Left colon (tissue), 2 donors: ENCODE measurements at regions not wholly inside any gene's neighbourhood (a gene's known extent, or its start where the extent isn't known, plus 50 kb on each side); places are given as distances from the start of the nearest gene placed in this dataset.
A peak's percentile ranks its signal among the peaks of the same experiment; 100 is the strongest.
"Not testable (repeated sequence)": the region's sequence is repeated elsewhere in the genome, so short reads cannot be mapped to it uniquely, and the experiment has no call there.

Experiments used
- ATAC-seq: fragments of 200-7000 bp; cut with Tn5 transposase; one replicate; pipeline ENCODE4 v1.9.1; 2020; ENCODE audit warnings: mild to moderate bottlenecking, moderate library complexity
- DNase-seq, 2 donors: peaks; one replicate each; pipeline ENCODE4 v3.0.0-alpha.2; 2020
- intact Hi-C, 2 donors: fragments of 100-400 bp; cut with DNase I in 1 of 2; cut with micrococcal nuclease in 1 of 2; formaldehyde crosslinking; loops; one replicate each; pipeline versions ENCODE4 v1.11.2 to v1.14.0; 2022; cut with DNase I, micrococcal nuclease
- donor health status: DM: no; HTN: no; CAD: no.
- donor health status: DM: yes; HTN: yes; CAD: no.

DNA sequence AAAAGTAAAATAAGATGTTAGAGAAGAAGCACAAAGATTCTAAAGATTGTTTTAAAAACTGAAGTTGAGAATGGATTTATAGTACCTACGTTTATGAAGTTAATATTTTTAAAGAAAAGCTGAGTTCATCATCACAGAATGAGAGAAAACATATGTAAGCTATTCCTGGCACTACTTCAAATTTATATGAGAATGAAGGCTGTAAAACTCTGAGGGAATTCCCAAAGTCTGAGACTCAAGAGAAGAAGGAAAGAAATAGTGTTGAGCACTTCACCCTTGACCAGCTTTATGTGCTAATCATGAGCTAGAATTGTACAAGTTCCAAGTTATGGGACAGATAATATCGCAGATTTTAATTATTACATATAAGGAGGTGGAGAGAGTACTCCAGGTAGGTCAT lies 323.7 kb upstream of the GNAI1 start:
- intact Hi-C loops = no loop called here
- ATAC-seq (peak; percentile 93), DNase-seq (no peak)

DNA sequence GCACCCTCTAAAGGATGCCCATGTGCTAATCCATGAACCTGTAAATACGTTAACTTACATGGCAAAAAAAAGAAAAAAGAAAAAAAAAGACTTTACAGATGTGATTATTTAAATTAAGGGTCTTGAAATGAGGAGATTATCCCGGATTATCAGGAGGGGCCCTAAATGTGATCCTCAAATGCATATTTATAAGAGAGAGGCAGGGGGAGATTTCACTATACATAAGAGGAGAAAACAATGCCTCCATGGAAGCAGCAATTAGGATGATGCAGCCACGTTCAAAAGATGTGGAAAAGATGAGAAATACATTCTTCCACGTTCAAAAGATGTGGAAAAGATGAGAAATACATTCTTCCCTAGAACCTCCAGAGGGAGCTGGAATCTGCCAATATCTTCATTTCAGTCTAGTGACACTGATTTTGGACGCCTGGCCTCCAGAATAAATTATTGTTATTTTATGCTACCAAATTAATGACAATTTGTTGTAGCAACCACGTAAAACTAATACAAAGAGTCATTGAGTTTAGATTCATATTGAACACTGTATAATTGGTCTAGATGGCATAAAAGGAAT lies 328.4 kb upstream of the GNAI1 start:
- no peak for ATAC-seq
- DNase-seq = no peak
- intact Hi-C loops = no loop called here

GRCh38 chr7:79790656-79791262 lies 337.3 kb upstream of the MAGI2 start:
- intact Hi-C loops = no loop called here
- ATAC-seq = no peak

DNA sequence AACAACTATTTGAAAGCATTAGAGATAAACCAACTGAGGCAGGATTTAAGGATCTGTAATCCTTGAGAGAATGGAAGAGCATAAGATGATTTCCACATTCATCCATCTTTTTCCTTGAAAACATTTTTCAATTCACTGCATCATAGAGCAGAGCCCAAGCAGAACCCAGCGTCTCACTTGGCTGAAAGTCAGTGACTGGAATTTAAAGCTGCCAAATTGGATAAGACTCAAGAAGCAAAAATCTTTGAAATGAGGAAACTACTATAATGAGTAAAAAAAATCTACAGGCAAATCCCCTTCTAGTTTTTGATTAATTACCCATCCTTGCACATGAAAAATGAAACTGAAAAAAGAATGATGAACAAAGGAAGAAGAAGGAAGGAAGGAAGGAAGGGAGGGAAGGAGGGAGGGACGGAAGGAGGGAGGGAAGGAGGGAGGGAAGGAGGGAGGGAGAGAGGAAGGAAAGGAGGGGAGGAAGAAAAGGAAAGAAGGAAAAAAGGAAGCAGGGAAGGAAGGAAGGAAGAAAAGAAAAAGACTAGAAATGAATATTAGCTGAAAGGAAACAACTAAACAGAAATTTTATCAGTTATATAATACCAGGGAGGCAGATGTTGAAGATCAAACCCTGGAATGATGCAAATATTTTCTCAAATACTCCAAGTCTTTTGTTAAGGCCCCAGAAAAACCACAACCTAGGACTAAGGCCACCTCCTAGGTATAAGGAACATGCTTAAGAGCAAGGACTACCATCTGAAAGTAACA lies 336.3 kb upstream of the MAGI2 start:
- intact Hi-C loops = no loop called here
- ATAC-seq = no peak
- DNase-seq = no peak

More at GRCh38 chr7:79790656-79791262, 337.3 kb upstream of the MAGI2 start:
- no peak for DNase-seq

- ATAC-seq (no peak), DNase-seq (no peak)
- intact Hi-C loops = no loop called here
Observed at GRCh38 chr7:79787623-79788022, 334.2 kb upstream of the MAGI2 start.

DNA sequence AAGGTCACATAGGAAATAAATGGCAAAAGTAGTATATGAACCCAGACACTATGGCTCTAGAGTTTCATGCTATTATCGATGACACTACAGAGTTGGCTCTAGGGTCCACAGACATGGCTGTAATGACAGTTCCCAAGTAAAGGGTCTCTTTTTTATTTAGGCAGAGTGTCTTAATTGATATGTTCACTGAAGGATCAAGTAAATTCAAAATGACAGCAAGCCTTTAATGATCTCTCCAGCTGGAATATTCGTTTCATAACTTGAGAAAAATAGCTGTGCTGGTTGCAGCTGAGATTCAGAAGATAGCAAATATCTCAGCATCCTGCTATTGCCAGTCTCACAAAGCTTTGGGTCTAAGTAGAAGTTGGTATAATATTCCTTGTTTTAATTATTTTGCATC lies 333.6 kb upstream of the MAGI2 start:
- intact Hi-C loops = no loop called here
- DNase-seq = no peak
- no peak for ATAC-seq

- ATAC-seq (no peak), DNase-seq (no peak)
- intact Hi-C loops = no loop called here
Observed at GRCh38 chr7:79786187-79786586, 332.7 kb upstream of the MAGI2 start.

DNA sequence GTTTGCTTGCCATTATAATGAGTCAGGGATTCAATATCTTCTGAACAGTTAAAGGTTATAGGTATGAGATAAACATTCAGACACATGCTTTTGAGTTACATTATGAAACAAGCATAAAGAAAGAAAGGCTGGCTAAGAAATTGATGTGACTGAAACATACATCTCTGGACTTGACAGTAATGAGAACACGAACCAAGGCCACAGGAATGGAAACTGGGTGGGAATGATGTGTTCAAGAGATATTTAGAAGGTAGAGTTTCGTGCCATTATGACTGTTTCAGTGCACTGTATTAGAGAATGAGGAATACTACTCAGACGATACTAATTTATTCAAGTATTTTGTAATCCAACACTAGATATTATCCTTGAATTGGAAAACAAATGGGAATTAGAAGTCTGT lies 332.1 kb upstream of the MAGI2 start:
- intact Hi-C loops = no loop called here
- ATAC-seq (no peak), DNase-seq (no peak)

GRCh38 chr7:79782906-79783305 lies 329.4 kb upstream of the MAGI2 start:
- ATAC-seq (no peak), DNase-seq (no peak)
- intact Hi-C loops = no loop called here

GRCh38 chr7:79782256-79782655 lies 328.8 kb upstream of the MAGI2 start:
- ATAC-seq = no peak
- intact Hi-C loops = no loop called here
- no peak for DNase-seq

GRCh38 chr7:79781716-79782115 lies 328.2 kb upstream of the MAGI2 start:
- no peak for ATAC-seq
- no peak for DNase-seq
- intact Hi-C loops = no loop called here

DNA sequence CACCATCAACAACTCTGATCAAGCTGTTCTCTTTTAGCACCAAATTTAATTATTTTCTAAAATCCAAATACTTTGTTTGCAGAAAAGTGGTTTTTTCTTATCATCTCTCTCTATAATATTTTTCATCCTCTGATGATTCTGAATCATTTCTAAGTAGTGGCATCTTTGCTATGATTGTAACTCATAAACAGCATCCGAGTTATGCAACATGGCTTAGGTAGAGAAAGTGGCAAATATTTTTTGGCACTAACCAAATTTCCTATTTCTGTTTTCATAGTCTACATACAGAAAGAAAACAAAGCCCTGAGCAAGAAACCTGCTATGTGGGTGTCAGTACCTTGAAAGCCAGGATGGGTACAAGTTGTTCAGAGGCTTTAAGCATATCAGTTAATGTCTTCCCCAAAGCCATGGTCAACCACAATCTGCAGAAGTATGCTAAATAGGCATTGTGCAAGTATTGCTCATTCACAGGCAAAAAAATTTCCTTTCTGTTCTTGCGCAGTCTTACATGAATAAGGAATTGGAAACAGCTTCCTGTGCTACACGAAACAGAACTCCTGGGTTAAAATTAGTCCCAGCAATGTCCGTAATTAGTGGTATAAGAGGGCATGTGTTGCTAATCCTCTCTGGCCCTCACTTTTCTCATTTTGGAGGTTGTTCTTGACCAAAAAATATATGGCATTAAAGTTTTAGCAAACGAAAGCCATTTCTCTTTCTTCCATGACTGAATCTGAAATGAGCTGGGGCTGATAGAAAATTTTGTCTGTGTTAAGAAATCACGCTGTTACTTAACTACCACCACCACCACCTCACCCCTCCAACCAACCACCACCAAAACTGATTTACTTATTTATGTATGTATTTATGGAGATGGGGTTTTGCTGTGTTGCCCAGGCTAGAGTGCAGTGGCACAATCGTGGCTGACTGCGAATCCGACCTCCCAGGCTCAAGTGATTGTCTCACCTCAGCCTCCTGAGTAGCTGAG lies 325.6 kb upstream of the MAGI2 start:
- ATAC-seq = no peak
- intact Hi-C loops = no loop called here

GRCh38 chr7:79775911-79776310 lies 322.4 kb upstream of the MAGI2 start:
- intact Hi-C loops = no loop called here
- DNase-seq = no peak
- ATAC-seq = no peak

More for the DNA sequence above, 325.6 kb upstream of the MAGI2 start:
- DNase-seq = no peak

DNA sequence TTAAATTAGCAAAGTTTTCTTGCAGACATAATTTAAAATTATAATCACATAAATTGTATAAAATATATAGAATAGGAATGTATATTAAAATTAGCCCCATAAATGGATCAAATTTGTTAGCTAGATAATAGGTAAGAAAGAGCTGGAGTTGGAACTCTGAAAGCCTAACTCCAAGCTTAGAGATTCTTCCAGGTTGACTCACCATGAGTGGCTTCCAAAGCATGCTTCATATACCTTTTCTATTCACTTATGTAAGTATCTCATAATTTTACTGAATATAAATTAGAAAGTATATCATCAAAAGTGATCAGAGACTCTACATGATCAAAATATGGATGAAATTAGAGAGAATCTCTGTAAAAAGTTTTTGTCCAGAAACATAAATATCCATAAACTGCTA lies 320.7 kb upstream of the MAGI2 start:
- no peak for DNase-seq
- no peak for ATAC-seq
- intact Hi-C loops = no loop called here

- ATAC-seq (no peak), DNase-seq (no peak)
- intact Hi-C loops = no loop called here
Observed at GRCh38 chr7:79770970-79771369, 317.5 kb upstream of the MAGI2 start.

- ATAC-seq (peak; percentile 79), DNase-seq (no peak)
- intact Hi-C loops = no loop called here
Observed at GRCh38 chr7:79770063-79770462, 316.6 kb upstream of the MAGI2 start.

GRCh38 chr7:79767876-79768560 lies 314.6 kb upstream of the MAGI2 start:
- DNase-seq, ATAC-seq, intact Hi-C loops: not testable (repeated sequence)

- DNase-seq, ATAC-seq, intact Hi-C loops: not testable (repeated sequence)
Observed at GRCh38 chr7:79767192-79767591, 313.7 kb upstream of the MAGI2 start.
